K562 (cell line): ENCODE measurements at regions not wholly inside any gene's neighbourhood (a gene's known extent, or its start where the extent isn't known, plus 50 kb on each side); places are given as distances from the start of the nearest gene placed in this dataset.

Experiments used
- ATAC-seq: fragments of 200-7000 bp; cut with Tn5 transposase; 3 replicates; pipeline ENCODE4 v1.9.1; 2020; ENCODE audit warnings: moderate library complexity
- BruUV-seq: library from RNA; stranded (reverse); fragments of 400-500 nt; replicated peaks from 2 replicates; lab custom pipeline; 2021; lab: Mats Ljungman, UMichigan
- CTCF ChIA-PET: fragments of 300-600 bp; formaldehyde crosslinking; extraction: SDS; loops from one replicate; lab custom pipeline; 2021; ENCODE audit warnings: low intra/inter-chr PET ratio; lab: Yijun Ruan, JAX
- POLR2A ChIA-PET: fragments of 300-600, 350-650 bp; sonication (Branson Sonifier 250); formaldehyde crosslinking; extraction: SDS; loops from one replicate; lab custom pipeline; 2021; ENCODE audit warnings: antibody characterized with exemption, inconsistent platforms; lab: Yijun Ruan, JAX
- DNase-seq, 4 experiments: peaks; one replicate each; pipeline versions ENCODE4 v3.0.0 to v3.0.0-alpha.2; 2011 to 2018; ENCODE audit warnings: low spot score in 3 of 4, mixed read lengths in 3 of 4; ENCODE audit errors: extremely low read depth in 1 of 4
- FAIRE-seq: peaks from 2 replicates; lab custom pipeline; 2011; peaks lifted over from hg19 to GRCh38; lab: Jason Lieb, UNC
- H2AFZ ChIP-seq: 2 replicates; pipeline ENCODE4 v1.6.0; 2011; ENCODE audit warnings: low read depth, low read length, control low read depth, inconsistent platforms
- H3K27ac ChIP-seq: fragments of 200-600 bp; 3 replicates; pipeline ENCODE4 v1.8.0; 2011; ENCODE audit warnings: low read depth, mild to moderate bottlenecking, control low read depth, inconsistent platforms, low read length, moderate library complexity, mixed read lengths; ENCODE audit errors: extremely low read depth
- H3K27me3 ChIP-seq, 2 experiments: fragments of 300-600 bp in 1 of 2; 2 replicates in 1 of 2; 3 replicates in 1 of 2; pipeline versions ENCODE4 v1.6.0 to v1.8.0; 2011; ENCODE audit warnings: inconsistent platforms in 2 of 2, low read length in 2 of 2, mild to moderate bottlenecking in 1 of 2, mixed read lengths in 1 of 2, moderate library complexity in 1 of 2; ENCODE audit not compliant: control insufficient read depth in 2 of 2, insufficient read depth in 2 of 2
- H3K36me3 ChIP-seq: fragments of 300-600 bp; 3 replicates; pipeline ENCODE4 v1.8.0; 2011; ENCODE audit warnings: mild to moderate bottlenecking, low read length, inconsistent platforms; ENCODE audit not compliant: control insufficient read depth, insufficient read depth
- H3K4me1 ChIP-seq, 2 experiments: fragments of 200-600 bp in 1 of 2; replicated peaks in 1 of 2; 2 replicates in 1 of 2; 3 replicates in 1 of 2; pipeline versions ENCODE4 v1.5.1 to v1.8.0; 2011; ENCODE audit warnings: inconsistent platforms in 2 of 2, low read length in 2 of 2, mild to moderate bottlenecking in 1 of 2, mixed read lengths in 1 of 2, moderate library complexity in 1 of 2; ENCODE audit not compliant: control insufficient read depth in 2 of 2, insufficient read depth in 2 of 2
- H3K4me2 ChIP-seq: 2 replicates; pipeline ENCODE4 v1.6.1; 2011; ENCODE audit warnings: low read length, control low read depth, inconsistent platforms, mixed read lengths; ENCODE audit not compliant: insufficient read depth
- H3K4me3 ChIP-seq: fragments of 200-600 bp; sonication (generic), shearing (Covaris generic); 2 replicates; pipeline ENCODE4 v1.5.1; 2016; ENCODE audit warnings: control low read depth, inconsistent platforms
- H3K79me2 ChIP-seq: fragments of 200-600 bp; 3 replicates; pipeline ENCODE4 v1.8.0; 2011; ENCODE audit warnings: low read length, inconsistent platforms; ENCODE audit not compliant: control insufficient read depth, insufficient read depth
- H3K9ac ChIP-seq, 2 experiments: 2 replicates each; pipeline versions ENCODE4 v1.6.0 to v1.6.1; 2011; ENCODE audit warnings: low read depth in 2 of 2, low read length in 2 of 2, control low read depth in 1 of 2, inconsistent platforms in 1 of 2, mild to moderate bottlenecking in 1 of 2, mixed read lengths in 1 of 2; ENCODE audit not compliant: insufficient read depth in 1 of 2
- H3K9me1 ChIP-seq: one replicate; pipeline ENCODE4 v1.6.0; 2011; ENCODE audit warnings: inconsistent platforms, mild to moderate bottlenecking, low read length, moderate library complexity; ENCODE audit not compliant: control insufficient read depth, insufficient read depth
- H3K9me3 ChIP-seq: replicated peaks from 2 replicates; pipeline ENCODE4 v1.5.1; 2011; ENCODE audit warnings: low read depth, low read length, inconsistent platforms; ENCODE audit not compliant: control insufficient read depth, insufficient read depth
- H4K20me1 ChIP-seq: replicated peaks from 2 replicates; pipeline ENCODE4 v1.6.1; 2011; ENCODE audit warnings: low read length, inconsistent platforms, mixed read lengths; ENCODE audit not compliant: control insufficient read depth, insufficient read depth
- CBX1 ChIP-seq: sonication (generic); IDR thresholded peaks from 2 replicates; pipeline ENCODE4 v1.6.1; 2016; ENCODE audit warnings: antibody characterized with exemption, low read depth, mild to moderate bottlenecking
- E2F1 ChIP-seq: sonication (generic); formaldehyde crosslinking; IDR thresholded peaks from 2 replicates; pipeline ENCODE4 v1.8.1; 2023; ENCODE audit warnings: mild to moderate bottlenecking, missing genetic modification reagents, moderate library complexity
- RBM15 ChIP-seq: fragments of 200-400 bp; formaldehyde crosslinking; IDR thresholded peaks from 2 replicates; pipeline ENCODE4 v1.6.1; 2018; ENCODE audit warnings: mild to moderate bottlenecking, low read length, moderate library complexity; ENCODE audit not compliant: insufficient read depth
- SMARCA5 ChIP-seq: fragments of 450-650 bp; IDR thresholded peaks from 2 replicates; pipeline ENCODE4 v1.6.1; 2016
- ZBTB1 ChIP-seq: sonication (generic); formaldehyde crosslinking; IDR thresholded peaks from 2 replicates; pipeline ENCODE4 v1.8.1; 2023; ENCODE audit warnings: missing genetic modification reagents, low read depth, mild to moderate bottlenecking, borderline replicate concordance
- ZBTB40 ChIP-seq, 2 experiments: fragments of 450-650 bp in 1 of 2; sonication (generic) in 1 of 2; formaldehyde crosslinking in 1 of 2; IDR thresholded peaks; 2 replicates each; pipeline versions ENCODE4 v1.7.1 to v1.9.0; 2016 to 2022; ENCODE audit warnings: inconsistent platforms in 1 of 2, mild to moderate bottlenecking in 1 of 2, missing genetic modification reagents in 1 of 2
- ZBTB9 ChIP-seq: fragments of 450-650 bp; formaldehyde crosslinking; IDR thresholded peaks from 2 replicates; pipeline ENCODE4 v1.4.0; 2020; ENCODE audit warnings: mild to moderate bottlenecking, moderate library complexity
- ZNF384 ChIP-seq: IDR thresholded peaks from 2 replicates; pipeline ENCODE4 v1.6.1; 2012; ENCODE audit warnings: low read depth, low read length, improper control_type of control experiment
- WGBS: fragments of 100-300 bp; shearing (Covaris generic); methylation state at CpG from one replicate; pipeline ENCODE4 v1.1.6; 2016; ENCODE audit warnings: low coverage, mixed read lengths; ENCODE audit not compliant: insufficient coverage; ENCODE audit errors: missing lambda C conversion rate; 5-methylcytosine and 5-hydroxymethylcytosine counted together
- in situ Hi-C: fragments of 300-500 bp; cut with MboI; formaldehyde crosslinking; loops from 4 replicates; pipeline ENCODE4 v1.15.0; 2018; ENCODE audit warnings: inconsistent platforms, mixed read lengths
- intact Hi-C: fragments of 100-400 bp; cut with micrococcal nuclease; formaldehyde crosslinking; loops from 2 replicates; pipeline ENCODE4 v1.14.2; 2022
- TF ChIP-seq, protein P1 (sequence below): sonication (generic); formaldehyde crosslinking; IDR thresholded peaks from 2 replicates; pipeline ENCODE4 v1.8.1; 2023; ENCODE audit warnings: mild to moderate bottlenecking, missing genetic modification reagents

DNA sequence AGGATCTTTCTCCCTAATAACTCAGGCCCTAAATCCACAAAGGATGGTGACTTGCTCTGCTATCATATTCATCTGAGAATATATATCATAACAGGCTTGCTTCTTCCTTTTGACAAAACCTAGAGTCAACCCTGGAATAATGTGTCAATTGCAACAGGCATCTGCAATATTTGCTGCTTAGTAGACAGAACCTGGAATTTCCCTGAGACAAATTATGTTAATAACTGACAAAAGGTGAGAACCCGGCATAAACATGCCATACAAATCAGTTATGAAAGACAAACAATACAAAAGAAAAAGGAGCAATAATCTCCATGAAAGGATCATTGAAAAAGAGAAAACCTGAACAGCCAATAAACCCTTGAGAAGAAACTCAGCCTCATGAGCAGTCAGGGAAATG is 114.5 kb upstream of the CDCA7L start:
- no peak overlapping the region for H3K4me3 ChIP-seq
- no peaks in the 10 kb centered on the region for H3K79me2 ChIP-seq
- FAIRE-seq, result no peak
- TF ChIP-seq E2F1 (CRISPR knock-in tag), result no peak
- TF ChIP-seq ZNF384, result no peak
- TF ChIP-seq ZBTB9 (CRISPR knock-in tag), result no peak
- TF ChIP-seq ZBTB40 (IDR thresholded peaks at IDR 0.05), result no peak
- no peak for TF ChIP-seq ZBTB40 (CRISPR knock-in tag; IDR thresholded peaks at IDR 0.05)
- no peak for TF ChIP-seq RBM15
- TF ChIP-seq, protein P1, sequence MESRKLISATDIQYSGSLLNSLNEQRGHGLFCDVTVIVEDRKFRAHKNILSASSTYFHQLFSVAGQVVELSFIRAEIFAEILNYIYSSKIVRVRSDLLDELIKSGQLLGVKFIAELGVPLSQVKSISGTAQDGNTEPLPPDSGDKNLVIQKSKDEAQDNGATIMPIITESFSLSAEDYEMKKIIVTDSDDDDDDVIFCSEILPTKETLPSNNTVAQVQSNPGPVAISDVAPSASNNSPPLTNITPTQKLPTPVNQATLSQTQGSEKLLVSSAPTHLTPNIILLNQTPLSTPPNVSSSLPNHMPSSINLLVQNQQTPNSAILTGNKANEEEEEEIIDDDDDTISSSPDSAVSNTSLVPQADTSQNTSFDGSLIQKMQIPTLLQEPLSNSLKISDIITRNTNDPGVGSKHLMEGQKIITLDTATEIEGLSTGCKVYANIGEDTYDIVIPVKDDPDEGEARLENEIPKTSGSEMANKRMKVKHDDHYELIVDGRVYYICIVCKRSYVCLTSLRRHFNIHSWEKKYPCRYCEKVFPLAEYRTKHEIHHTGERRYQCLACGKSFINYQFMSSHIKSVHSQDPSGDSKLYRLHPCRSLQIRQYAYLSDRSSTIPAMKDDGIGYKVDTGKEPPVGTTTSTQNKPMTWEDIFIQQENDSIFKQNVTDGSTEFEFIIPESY (CRISPR knock-in tag), result no peak
- TF ChIP-seq ZBTB1 (CRISPR knock-in tag), result no peak
- no peak for TF ChIP-seq CBX1
- no peak for TF ChIP-seq SMARCA5
- TF ChIP-seq, all 486 proteins: peak for 0
- Histone ChIP-seq H3K9me1 (no peaks in the 10 kb centered on the region), H3K9me3 (no peaks in the 10 kb centered on the region), H2AFZ (no peak overlapping the region), H3K4me2 (no peak overlapping the region), H4K20me1 (no peaks in the 10 kb centered on the region), H3K4me1 (no peaks in the 10 kb centered on the region), H3K27me3 (no peaks in the 10 kb centered on the region; a peak in 5 of 5 replicates), H3K36me3 (no peaks in the 10 kb centered on the region), H3K27ac (no peak overlapping the region), H3K9ac (no peak overlapping the region)
- ChIA-PET POLR2A (no interaction called here), CTCF (no interaction called here)
- no TSS peak for BruUV-seq
- in situ Hi-C loops, result no loop called here
- ATAC-seq (no peak), DNase-seq (no peak)
- intact Hi-C loops, result no loop called here
- WGBS, result 0% methylated on average over 1 of the region's 1 CpG
